Liver (tissue), 8 donors: ENCODE measurements at regions not wholly inside any gene's neighbourhood (a gene's known extent, or its start where the extent isn't known, plus 50 kb on each side); places are given as distances from the start of the nearest gene placed in this dataset.

Experiments
- DNase-seq: peaks from one replicate; pipeline ENCODE4 v3.0.0-alpha.2; 2017; ENCODE audit warnings: low spot score
- H3K27ac ChIP-seq, 2 donors: one replicate each; pipeline ENCODE4 v1.7.0; 2013; ENCODE audit warnings: inconsistent platforms in 2 of 2, low read length in 2 of 2, control low read depth in 1 of 2, low read depth in 1 of 2, mild to moderate bottlenecking in 1 of 2
- H3K27me3 ChIP-seq, 4 donors: one replicate each; pipeline versions ENCODE4 v1.6.1 to v1.7.0; 2013; ENCODE audit warnings: low read length in 3 of 4, inconsistent platforms in 1 of 4, mild to moderate bottlenecking in 1 of 4, moderate library complexity in 1 of 4; ENCODE audit not compliant: control insufficient read depth in 4 of 4, insufficient read depth in 4 of 4
- H3K36me3 ChIP-seq, 4 donors: one replicate each; pipeline versions ENCODE4 v1.6.1 to v1.7.0; 2013; ENCODE audit warnings: low read length in 3 of 4, mild to moderate bottlenecking in 3 of 4, low read depth in 1 of 4, moderate library complexity in 1 of 4; ENCODE audit not compliant: control insufficient read depth in 4 of 4, insufficient read depth in 3 of 4
- H3K4me1 ChIP-seq, 4 donors: one replicate each; pipeline versions ENCODE4 v1.6.1 to v1.7.0; 2013; ENCODE audit warnings: low read length in 3 of 4, mild to moderate bottlenecking in 3 of 4, moderate library complexity in 1 of 4; ENCODE audit not compliant: control insufficient read depth in 4 of 4, insufficient read depth in 4 of 4
- H3K4me3 ChIP-seq, 3 donors: one replicate each; pipeline versions ENCODE4 v1.6.1 to v1.7.0; 2013; ENCODE audit warnings: low read length in 3 of 3, control low read depth in 1 of 3, low read depth in 1 of 3, mild to moderate bottlenecking in 1 of 3
- H3K9ac ChIP-seq, 2 donors: one replicate each; pipeline ENCODE4 v1.7.0; 2013; ENCODE audit warnings: low read length in 2 of 2, mild to moderate bottlenecking in 2 of 2, moderate library complexity in 2 of 2, control low read depth in 1 of 2, low read depth in 1 of 2
- H3K9me3 ChIP-seq, 4 donors: one replicate each; pipeline versions ENCODE4 v1.6.1 to v1.7.0; 2013; ENCODE audit warnings: low read length in 3 of 4; ENCODE audit not compliant: control insufficient read depth in 4 of 4
- EGR1 ChIP-seq, 2 donors: IDR thresholded peaks; 2 replicates each; pipeline ENCODE4 v1.6.1; 2016 to 2018; ENCODE audit warnings: antibody characterized with exemption in 2 of 2, low read depth in 2 of 2
- FOXA1 ChIP-seq: IDR thresholded peaks from 2 replicates; pipeline ENCODE4 v1.6.1; 2016; ENCODE audit warnings: antibody characterized with exemption
- FOXA2 ChIP-seq: IDR thresholded peaks from 2 replicates; pipeline ENCODE4 v1.6.1; 2016; ENCODE audit warnings: antibody characterized with exemption
- GABPA ChIP-seq, 2 donors: IDR thresholded peaks in 1 of 2; conservative IDR thresholded peaks in 1 of 2; 2 replicates each; pipeline ENCODE4 v1.6.1; 2016; ENCODE audit warnings: antibody characterized with exemption in 2 of 2, mild to moderate bottlenecking in 1 of 2, moderate library complexity in 1 of 2
- HNF4A ChIP-seq, 2 donors: conservative IDR thresholded peaks; 2 replicates each; pipeline ENCODE4 v1.6.1; 2016; ENCODE audit warnings: antibody characterized with exemption in 2 of 2, mild to moderate bottlenecking in 2 of 2
- HNF4G ChIP-seq: IDR thresholded peaks from 2 replicates; pipeline ENCODE4 v1.6.1; 2016; ENCODE audit warnings: antibody characterized with exemption
- JUND ChIP-seq, 2 donors: IDR thresholded peaks; 2 replicates each; pipeline ENCODE4 v1.6.1; 2016; ENCODE audit warnings: antibody characterized with exemption in 2 of 2
- NR2F2 ChIP-seq: IDR thresholded peaks from 2 replicates; pipeline ENCODE4 v1.6.1; 2016; ENCODE audit warnings: antibody characterized with exemption
- RAD21 ChIP-seq, 2 donors: IDR thresholded peaks; 2 replicates each; pipeline ENCODE4 v1.6.1; 2016; ENCODE audit warnings: antibody characterized with exemption in 2 of 2, mild to moderate bottlenecking in 2 of 2
- RXRA ChIP-seq, 2 donors: IDR thresholded peaks; 2 replicates each; pipeline ENCODE4 v1.6.1; 2017 to 2018; ENCODE audit warnings: antibody characterized with exemption in 2 of 2, mild to moderate bottlenecking in 1 of 2
- SP1 ChIP-seq: IDR thresholded peaks from 2 replicates; pipeline ENCODE4 v1.6.1; 2018; ENCODE audit warnings: antibody characterized with exemption, mild to moderate bottlenecking
- TAF1 ChIP-seq: conservative IDR thresholded peaks from 2 replicates; pipeline ENCODE4 v1.6.1; 2016; ENCODE audit warnings: antibody characterized with exemption, mild to moderate bottlenecking
- YY1 ChIP-seq: IDR thresholded peaks from 2 replicates; pipeline ENCODE4 v1.6.1; 2016; ENCODE audit warnings: antibody characterized with exemption, mild to moderate bottlenecking
- WGBS: extraction: QIAGEN DNeasy Blood & Tissue Kit; methylation state at CpG from one replicate; pipeline ENCODE4 v1.1.7; 2013; 5-methylcytosine and 5-hydroxymethylcytosine counted together
- TF ChIP-seq, protein P1 (sequence below): IDR thresholded peaks from 2 replicates; pipeline ENCODE4 v1.6.1; 2016; ENCODE audit warnings: antibody characterized with exemption
- TF ChIP-seq, protein P2 (sequence below): IDR thresholded peaks from 2 replicates; pipeline ENCODE4 v1.6.1; 2016; ENCODE audit warnings: antibody characterized with exemption
- TF ChIP-seq, protein P3 (sequence below): fragments of 150-350 bp; IDR thresholded peaks from 2 replicates; pipeline ENCODE4 v1.5.1; 2017; ENCODE audit warnings: improper control_type of control experiment, low read depth, low read length; ENCODE audit not compliant: missing input control
- TF ChIP-seq, protein P4 (sequence below): IDR thresholded peaks from 2 replicates; pipeline ENCODE4 v1.6.1; 2016; ENCODE audit warnings: antibody characterized with exemption, mild to moderate bottlenecking
- donor health status: healthy.
- donor health status: healthy.
- donor health status: healthy.
- donor health status: healthy.
- donor health status: healthy.

DNA sequence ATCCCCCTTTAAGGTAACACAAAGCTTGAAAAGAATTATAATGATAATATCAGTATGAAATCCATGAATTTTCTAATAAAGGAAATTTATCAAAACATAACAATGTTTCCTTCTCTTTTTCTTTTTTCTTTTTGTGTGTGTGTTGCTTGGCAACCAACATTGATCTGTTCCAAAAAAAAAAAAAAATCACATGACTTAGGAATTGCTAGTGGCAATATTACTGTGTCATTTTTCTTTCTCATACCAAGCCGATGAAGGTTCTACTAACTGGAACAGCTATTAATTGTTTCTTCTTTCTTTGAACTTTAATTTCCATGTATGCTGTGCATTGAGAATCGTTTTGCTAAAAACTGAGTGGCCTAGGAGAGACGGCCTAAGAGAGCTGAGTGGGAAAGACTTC lies 317.7 kb upstream of the ONECUT1 start:
- no peak for TF ChIP-seq YY1
- Histone ChIP-seq H3K9me3 (no peaks in the 10 kb centered on the region), H3K4me1 (peaks cover 0 to 2% (median 0%) of the 10 kb centered on the region in 4 donors), H3K9ac (no peak overlapping the region), H3K36me3 (no peaks in the 10 kb centered on the region), H3K4me3 (no peak overlapping the region), H3K27me3 (no peaks in the 10 kb centered on the region), H3K27ac (no peak overlapping the region)
- DNase-seq, result no peak
- WGBS, result 93% methylated on average over 3 of the region's 3 CpGs

DNA sequence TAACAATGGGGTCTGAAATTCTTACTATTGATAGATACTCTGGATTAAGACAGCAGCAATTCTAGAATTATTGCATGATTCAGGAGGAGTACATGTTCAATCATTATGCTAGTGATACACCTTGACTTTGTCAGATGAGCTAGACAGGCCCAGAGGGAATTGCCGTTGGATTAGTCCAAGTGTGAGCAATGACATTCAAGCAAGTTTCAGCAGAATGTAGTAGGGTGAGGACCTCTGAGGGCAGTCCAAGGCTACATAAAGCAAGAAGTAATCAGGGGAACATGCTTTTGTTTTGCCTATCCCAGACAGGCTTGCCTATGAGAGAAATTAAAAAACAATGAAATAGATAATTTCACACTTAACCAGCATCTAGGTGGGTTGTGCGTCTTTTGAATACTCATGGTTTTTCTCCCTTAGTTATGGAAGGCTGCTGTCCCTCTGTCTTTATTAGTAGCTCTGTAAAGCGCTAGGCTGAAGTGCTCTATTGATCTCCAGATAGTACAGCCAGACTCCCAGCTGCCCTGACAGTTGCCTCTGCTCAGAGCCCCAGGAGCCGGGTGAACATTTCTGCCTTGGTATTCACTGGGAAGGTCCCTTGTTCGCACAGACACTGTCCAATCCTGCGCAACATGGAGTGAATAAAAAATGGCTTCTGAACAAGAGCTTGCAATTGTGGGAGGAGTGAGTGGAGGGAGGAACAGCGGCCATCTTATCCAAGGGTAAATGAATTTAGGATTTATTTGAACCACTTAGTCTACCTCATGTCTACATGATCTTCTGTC lies 316.6 kb upstream of the ONECUT1 start:
- H3K9me3 ChIP-seq, result no peaks in the 10 kb centered on the region
- H3K9ac ChIP-seq, result no peak overlapping the region
- H3K4me3 ChIP-seq, result no peak overlapping the region
- WGBS, result 93% methylated on average over 7 of the region's 7 CpGs
- no peak for DNase-seq
- peaks cover 0 to 10% (median 0%) of the 10 kb centered on the region in 4 donors for H3K4me1 ChIP-seq
- no peak overlapping the region for H3K27ac ChIP-seq
- H3K27me3 ChIP-seq, result no peaks in the 10 kb centered on the region
- no peaks in the 10 kb centered on the region for H3K36me3 ChIP-seq
- TF ChIP-seq FOXA2 (no peak), EGR1 (IDR thresholded peaks at IDR 0.05; ENCODE audit: low read depth in 2 of 2) (no peak), SP1 (no peak), RXRA (IDR thresholded peaks at IDR 0.05) (no peak), TAF1 (no peak), NR2F2 (no peak), FOXA1 (no peak), JUND (IDR thresholded peaks at IDR 0.05) (no peak), GABPA (IDR thresholded peaks at IDR 0.05 in 1 of 2, conservative IDR thresholded peaks at IDR 0.05 in 1 of 2) (no peak), RAD21 (IDR thresholded peaks at IDR 0.05) (no peak), HNF4G (no peak), YY1 (no peak), HNF4A (conservative IDR thresholded peaks at IDR 0.05) (no peak)
- TF ChIP-seq, protein P1, sequence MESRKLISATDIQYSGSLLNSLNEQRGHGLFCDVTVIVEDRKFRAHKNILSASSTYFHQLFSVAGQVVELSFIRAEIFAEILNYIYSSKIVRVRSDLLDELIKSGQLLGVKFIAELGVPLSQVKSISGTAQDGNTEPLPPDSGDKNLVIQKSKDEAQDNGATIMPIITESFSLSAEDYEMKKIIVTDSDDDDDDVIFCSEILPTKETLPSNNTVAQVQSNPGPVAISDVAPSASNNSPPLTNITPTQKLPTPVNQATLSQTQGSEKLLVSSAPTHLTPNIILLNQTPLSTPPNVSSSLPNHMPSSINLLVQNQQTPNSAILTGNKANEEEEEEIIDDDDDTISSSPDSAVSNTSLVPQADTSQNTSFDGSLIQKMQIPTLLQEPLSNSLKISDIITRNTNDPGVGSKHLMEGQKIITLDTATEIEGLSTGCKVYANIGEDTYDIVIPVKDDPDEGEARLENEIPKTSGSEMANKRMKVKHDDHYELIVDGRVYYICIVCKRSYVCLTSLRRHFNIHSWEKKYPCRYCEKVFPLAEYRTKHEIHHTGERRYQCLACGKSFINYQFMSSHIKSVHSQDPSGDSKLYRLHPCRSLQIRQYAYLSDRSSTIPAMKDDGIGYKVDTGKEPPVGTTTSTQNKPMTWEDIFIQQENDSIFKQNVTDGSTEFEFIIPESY, result no peak
- TF ChIP-seq, protein P2, sequence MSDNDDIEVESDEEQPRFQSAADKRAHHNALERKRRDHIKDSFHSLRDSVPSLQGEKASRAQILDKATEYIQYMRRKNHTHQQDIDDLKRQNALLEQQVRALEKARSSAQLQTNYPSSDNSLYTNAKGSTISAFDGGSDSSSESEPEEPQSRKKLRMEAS, result no peak
- TF ChIP-seq, protein P3, sequence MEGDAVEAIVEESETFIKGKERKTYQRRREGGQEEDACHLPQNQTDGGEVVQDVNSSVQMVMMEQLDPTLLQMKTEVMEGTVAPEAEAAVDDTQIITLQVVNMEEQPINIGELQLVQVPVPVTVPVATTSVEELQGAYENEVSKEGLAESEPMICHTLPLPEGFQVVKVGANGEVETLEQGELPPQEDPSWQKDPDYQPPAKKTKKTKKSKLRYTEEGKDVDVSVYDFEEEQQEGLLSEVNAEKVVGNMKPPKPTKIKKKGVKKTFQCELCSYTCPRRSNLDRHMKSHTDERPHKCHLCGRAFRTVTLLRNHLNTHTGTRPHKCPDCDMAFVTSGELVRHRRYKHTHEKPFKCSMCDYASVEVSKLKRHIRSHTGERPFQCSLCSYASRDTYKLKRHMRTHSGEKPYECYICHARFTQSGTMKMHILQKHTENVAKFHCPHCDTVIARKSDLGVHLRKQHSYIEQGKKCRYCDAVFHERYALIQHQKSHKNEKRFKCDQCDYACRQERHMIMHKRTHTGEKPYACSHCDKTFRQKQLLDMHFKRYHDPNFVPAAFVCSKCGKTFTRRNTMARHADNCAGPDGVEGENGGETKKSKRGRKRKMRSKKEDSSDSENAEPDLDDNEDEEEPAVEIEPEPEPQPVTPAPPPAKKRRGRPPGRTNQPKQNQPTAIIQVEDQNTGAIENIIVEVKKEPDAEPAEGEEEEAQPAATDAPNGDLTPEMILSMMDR, result no peak
- TF ChIP-seq, protein P4, sequence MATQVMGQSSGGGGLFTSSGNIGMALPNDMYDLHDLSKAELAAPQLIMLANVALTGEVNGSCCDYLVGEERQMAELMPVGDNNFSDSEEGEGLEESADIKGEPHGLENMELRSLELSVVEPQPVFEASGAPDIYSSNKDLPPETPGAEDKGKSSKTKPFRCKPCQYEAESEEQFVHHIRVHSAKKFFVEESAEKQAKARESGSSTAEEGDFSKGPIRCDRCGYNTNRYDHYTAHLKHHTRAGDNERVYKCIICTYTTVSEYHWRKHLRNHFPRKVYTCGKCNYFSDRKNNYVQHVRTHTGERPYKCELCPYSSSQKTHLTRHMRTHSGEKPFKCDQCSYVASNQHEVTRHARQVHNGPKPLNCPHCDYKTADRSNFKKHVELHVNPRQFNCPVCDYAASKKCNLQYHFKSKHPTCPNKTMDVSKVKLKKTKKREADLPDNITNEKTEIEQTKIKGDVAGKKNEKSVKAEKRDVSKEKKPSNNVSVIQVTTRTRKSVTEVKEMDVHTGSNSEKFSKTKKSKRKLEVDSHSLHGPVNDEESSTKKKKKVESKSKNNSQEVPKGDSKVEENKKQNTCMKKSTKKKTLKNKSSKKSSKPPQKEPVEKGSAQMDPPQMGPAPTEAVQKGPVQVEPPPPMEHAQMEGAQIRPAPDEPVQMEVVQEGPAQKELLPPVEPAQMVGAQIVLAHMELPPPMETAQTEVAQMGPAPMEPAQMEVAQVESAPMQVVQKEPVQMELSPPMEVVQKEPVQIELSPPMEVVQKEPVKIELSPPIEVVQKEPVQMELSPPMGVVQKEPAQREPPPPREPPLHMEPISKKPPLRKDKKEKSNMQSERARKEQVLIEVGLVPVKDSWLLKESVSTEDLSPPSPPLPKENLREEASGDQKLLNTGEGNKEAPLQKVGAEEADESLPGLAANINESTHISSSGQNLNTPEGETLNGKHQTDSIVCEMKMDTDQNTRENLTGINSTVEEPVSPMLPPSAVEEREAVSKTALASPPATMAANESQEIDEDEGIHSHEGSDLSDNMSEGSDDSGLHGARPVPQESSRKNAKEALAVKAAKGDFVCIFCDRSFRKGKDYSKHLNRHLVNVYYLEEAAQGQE, result no peak
